Endothelial cell (in vitro differentiated cells): ENCODE measurements at regions not wholly inside any gene's neighbourhood (a gene's known extent, or its start where the extent isn't known, plus 50 kb on each side); places are given as distances from the start of the nearest gene placed in this dataset.

ENCODE experiments used
- DNase-seq: peaks from one replicate; pipeline ENCODE4 v3.0.0; 2021; ENCODE audit warnings: low spot score
- H3K27ac Mint-ChIP-seq: one replicate; pipeline ENCODE4 v1.8.0; 2021; ENCODE audit warnings: mixed read lengths, inconsistent platforms; ENCODE audit not compliant: unreplicated experiment
- H3K27me3 Mint-ChIP-seq: one replicate; pipeline ENCODE4 v1.8.0; 2021; ENCODE audit warnings: mild to moderate bottlenecking, moderate library complexity, mixed read lengths, inconsistent platforms; ENCODE audit not compliant: unreplicated experiment
- H3K36me3 Mint-ChIP-seq: one replicate; pipeline ENCODE4 v1.8.0; 2021; ENCODE audit warnings: mild to moderate bottlenecking, low read depth, mixed read lengths, inconsistent platforms; ENCODE audit not compliant: unreplicated experiment
- H3K4me1 Mint-ChIP-seq: one replicate; pipeline ENCODE4 v1.8.0; 2021; ENCODE audit warnings: mild to moderate bottlenecking, mixed read lengths, inconsistent platforms; ENCODE audit not compliant: unreplicated experiment
- H3K4me3 Mint-ChIP-seq: one replicate; pipeline ENCODE4 v1.8.0; 2021; ENCODE audit warnings: mild to moderate bottlenecking, mixed read lengths, inconsistent platforms; ENCODE audit not compliant: unreplicated experiment
- H3K9me3 Mint-ChIP-seq: one replicate; pipeline ENCODE4 v1.8.0; 2021; ENCODE audit warnings: mixed read lengths, inconsistent platforms; ENCODE audit not compliant: unreplicated experiment
- TF ChIP-seq, protein P1 (sequence below): fragments of 200-600 bp; sonication (generic); IDR thresholded peaks from one replicate; pipeline ENCODE4 v1.5.0; 2021; ENCODE audit warnings: antibody characterized with exemption; ENCODE audit not compliant: unreplicated experiment

- Mint-ChIP-seq H3K9me3 (no peaks in the 10 kb centered on the region), H3K27ac (no peak overlapping the region), H3K27me3 (peaks cover 2% of the 10 kb centered on the region), H3K4me1 (peaks cover 46% of the 10 kb centered on the region), H3K4me3 (no peak overlapping the region), H3K36me3 (peaks cover 5% of the 10 kb centered on the region)
- DNase-seq: no peak
- TF ChIP-seq, protein P1, sequence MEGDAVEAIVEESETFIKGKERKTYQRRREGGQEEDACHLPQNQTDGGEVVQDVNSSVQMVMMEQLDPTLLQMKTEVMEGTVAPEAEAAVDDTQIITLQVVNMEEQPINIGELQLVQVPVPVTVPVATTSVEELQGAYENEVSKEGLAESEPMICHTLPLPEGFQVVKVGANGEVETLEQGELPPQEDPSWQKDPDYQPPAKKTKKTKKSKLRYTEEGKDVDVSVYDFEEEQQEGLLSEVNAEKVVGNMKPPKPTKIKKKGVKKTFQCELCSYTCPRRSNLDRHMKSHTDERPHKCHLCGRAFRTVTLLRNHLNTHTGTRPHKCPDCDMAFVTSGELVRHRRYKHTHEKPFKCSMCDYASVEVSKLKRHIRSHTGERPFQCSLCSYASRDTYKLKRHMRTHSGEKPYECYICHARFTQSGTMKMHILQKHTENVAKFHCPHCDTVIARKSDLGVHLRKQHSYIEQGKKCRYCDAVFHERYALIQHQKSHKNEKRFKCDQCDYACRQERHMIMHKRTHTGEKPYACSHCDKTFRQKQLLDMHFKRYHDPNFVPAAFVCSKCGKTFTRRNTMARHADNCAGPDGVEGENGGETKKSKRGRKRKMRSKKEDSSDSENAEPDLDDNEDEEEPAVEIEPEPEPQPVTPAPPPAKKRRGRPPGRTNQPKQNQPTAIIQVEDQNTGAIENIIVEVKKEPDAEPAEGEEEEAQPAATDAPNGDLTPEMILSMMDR: no peak
Measured at GRCh38 chr10:88066319-88066718, 202.9 kb downstream of the PTEN start.

DNA sequence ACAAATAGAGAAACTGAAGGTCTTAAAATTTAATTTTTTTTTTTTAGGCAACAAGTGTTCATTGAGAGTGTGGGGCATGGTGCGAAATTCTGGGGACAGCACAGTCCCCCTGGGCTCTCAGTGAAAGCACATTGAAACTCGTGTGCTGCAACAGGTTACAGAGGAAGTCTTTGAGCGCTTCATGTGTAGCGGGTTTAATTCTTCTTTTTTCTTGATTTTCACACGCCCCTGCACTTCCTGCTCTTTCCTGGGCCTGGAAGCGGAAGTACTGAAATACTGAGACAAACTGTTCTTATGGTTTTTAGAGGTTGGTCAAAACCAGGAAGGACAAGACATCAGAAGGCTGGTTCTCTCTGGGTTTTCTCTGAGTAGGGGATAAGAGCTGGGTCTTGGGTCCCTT lies 203.5 kb downstream of the PTEN start:
- TF ChIP-seq, protein P1: no peak
- no peak for DNase-seq
- Mint-ChIP-seq H3K4me1 (peaks cover 44% of the 10 kb centered on the region), H3K36me3 (peaks cover 5% of the 10 kb centered on the region), H3K27me3 (peaks cover 2% of the 10 kb centered on the region), H3K27ac (no peak overlapping the region), H3K9me3 (no peaks in the 10 kb centered on the region), H3K4me3 (no peak overlapping the region)

DNA sequence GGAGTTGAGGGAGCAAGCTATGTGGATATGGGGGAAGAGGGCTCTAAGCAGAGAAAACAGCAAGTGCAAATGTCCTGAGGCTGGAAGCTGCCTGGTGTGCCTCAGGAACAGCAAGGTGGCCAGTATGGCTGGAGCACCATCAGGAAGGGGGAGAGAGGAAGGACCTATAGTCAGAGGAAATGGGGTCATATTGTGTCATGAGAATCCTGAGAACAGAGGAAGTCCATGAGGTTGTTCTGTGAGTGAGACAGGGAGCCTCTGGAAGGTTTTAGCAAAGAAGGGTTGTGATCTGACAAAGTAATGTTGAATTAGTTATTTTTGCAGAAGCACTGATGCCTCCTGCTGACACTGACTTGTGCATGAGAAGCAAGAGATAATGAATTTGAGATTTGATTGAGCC lies 204.3 kb downstream of the PTEN start:
- TF ChIP-seq, protein P1: no peak
- Mint-ChIP-seq H3K4me3 (peak overlapping the region; percentile 1), H3K9me3 (no peaks in the 10 kb centered on the region), H3K4me1 (peaks cover 41% of the 10 kb centered on the region), H3K27ac (peak overlapping the region; percentile 4), H3K36me3 (peaks cover 5% of the 10 kb centered on the region), H3K27me3 (peaks cover 2% of the 10 kb centered on the region)
- DNase-seq: no peak

GRCh38 chr10:88069338-88069737 lies 205.9 kb downstream of the PTEN start:
- no peak overlapping the region for H3K27ac Mint-ChIP-seq

DNA sequence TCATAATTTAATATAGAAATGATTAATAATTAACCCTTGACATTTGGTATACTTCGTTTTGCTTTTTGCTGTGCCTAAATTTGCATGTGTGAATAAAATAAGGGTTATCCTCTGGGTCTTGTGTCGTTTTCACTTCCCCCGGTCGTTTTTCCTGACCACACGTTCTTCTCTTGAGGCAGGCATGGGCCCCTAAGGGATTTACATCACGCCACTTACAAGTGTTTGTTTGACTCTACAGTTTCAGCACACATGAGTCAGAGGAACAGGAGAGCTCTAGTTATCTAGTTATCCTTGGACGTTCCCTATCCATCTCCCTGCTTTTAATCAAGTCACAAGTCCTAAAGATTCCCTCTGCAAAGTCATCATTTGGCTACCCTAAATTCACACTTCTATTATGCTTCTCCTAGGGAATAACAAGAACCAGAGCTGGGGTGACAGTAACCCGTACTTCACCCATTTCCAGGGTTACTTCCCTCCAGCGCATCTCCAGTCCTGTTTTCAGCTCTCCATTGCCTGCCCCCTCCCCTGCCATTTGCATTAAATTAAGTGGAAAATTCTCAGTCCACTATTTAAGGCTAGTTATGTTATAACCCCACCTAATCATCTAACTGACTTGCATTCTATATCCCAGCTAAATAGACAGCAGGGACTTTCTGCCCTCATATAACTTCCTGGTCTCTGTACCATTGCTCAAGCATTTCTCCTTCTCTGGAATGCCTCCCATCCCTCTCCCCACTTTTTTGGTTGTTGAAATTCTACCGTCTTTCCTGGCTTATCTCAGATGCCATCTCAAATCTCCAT lies 206.9 kb downstream of the PTEN start:
- DNase-seq: no peak
- Mint-ChIP-seq H3K36me3 (peaks cover 5% of the 10 kb centered on the region), H3K4me3 (no peak overlapping the region), H3K27ac (no peak overlapping the region), H3K4me1 (peaks cover 23% of the 10 kb centered on the region), H3K9me3 (no peaks in the 10 kb centered on the region), H3K27me3 (peaks cover 2% of the 10 kb centered on the region)
- TF ChIP-seq, protein P1: no peak

More at GRCh38 chr10:88069338-88069737, 205.9 kb downstream of the PTEN start:
- Mint-ChIP-seq H3K9me3 (no peaks in the 10 kb centered on the region), H3K36me3 (peaks cover 5% of the 10 kb centered on the region), H3K4me1 (peaks cover 27% of the 10 kb centered on the region), H3K4me3 (no peak overlapping the region), H3K27me3 (peaks cover 2% of the 10 kb centered on the region)
- TF ChIP-seq, protein P1: no peak
- no peak for DNase-seq
